PFSK-1 (cell line): ENCODE measurements at regions not wholly inside any gene's neighbourhood (a gene's known extent, or its start where the extent isn't known, plus 50 kb on each side); places are given as distances from the start of the nearest gene placed in this dataset.

Experiments
- POLR2AphosphoS5 ChIP-seq: IDR thresholded peaks from 2 replicates; pipeline ENCODE4 v1.6.1; 2012; ENCODE audit warnings: low read depth, mild to moderate bottlenecking, control low read depth, low read length, moderate library complexity
- TAF1 ChIP-seq: IDR thresholded peaks from 2 replicates; pipeline ENCODE4 v1.6.1; 2012; ENCODE audit warnings: low read length, control low read depth, borderline replicate concordance; ENCODE audit not compliant: insufficient read depth

DNA sequence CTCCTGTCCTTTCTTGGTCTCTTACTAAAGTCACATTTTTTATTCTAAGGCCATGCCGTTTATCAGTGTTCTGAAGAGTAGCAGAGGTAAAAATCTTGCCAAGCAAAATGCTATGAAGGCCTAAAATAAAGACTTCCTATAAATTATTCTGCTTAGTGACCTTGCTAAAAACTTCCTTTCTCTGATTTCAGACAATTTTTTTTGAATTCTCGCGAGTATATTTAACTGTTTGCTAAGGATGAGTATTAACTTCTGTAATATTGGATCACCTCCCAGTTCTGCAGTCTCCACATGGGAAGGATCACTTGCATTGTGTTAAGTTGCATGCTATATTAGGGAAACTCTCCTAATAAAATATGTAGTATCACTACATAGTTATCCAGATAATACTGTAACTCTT, 123.4 kb upstream of the SNX7 start:
- TF ChIP-seq TAF1: no peak
- no peak for TF ChIP-seq POLR2AphosphoS5
